ENCODE measurements at regions not wholly inside any gene's neighbourhood (a gene's known extent, or its start where the extent isn't known, plus 50 kb on each side); places are given as distances from the start of the nearest gene placed in this dataset.

- TF ChIP-seq, protein P1, sequence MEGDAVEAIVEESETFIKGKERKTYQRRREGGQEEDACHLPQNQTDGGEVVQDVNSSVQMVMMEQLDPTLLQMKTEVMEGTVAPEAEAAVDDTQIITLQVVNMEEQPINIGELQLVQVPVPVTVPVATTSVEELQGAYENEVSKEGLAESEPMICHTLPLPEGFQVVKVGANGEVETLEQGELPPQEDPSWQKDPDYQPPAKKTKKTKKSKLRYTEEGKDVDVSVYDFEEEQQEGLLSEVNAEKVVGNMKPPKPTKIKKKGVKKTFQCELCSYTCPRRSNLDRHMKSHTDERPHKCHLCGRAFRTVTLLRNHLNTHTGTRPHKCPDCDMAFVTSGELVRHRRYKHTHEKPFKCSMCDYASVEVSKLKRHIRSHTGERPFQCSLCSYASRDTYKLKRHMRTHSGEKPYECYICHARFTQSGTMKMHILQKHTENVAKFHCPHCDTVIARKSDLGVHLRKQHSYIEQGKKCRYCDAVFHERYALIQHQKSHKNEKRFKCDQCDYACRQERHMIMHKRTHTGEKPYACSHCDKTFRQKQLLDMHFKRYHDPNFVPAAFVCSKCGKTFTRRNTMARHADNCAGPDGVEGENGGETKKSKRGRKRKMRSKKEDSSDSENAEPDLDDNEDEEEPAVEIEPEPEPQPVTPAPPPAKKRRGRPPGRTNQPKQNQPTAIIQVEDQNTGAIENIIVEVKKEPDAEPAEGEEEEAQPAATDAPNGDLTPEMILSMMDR (conservative IDR thresholded peaks at IDR 0.05 in 1 of 2, IDR thresholded peaks at IDR 0.05 in 1 of 2; ENCODE audit: extremely low read depth in 1 of 2, insufficient read depth in 1 of 2, low read depth in 1 of 2, low read length in 2 of 2), result no peak
- TF ChIP-seq EZH2 (IDR thresholded peaks at IDR 0.05; ENCODE audit: borderline replicate concordance, low read length), result no peak
These were observed 72.6 kb upstream of the USP24 start for GRCh38 chr1:55287723-55288122.

All from mammary epithelial cell (primary cell).